GM18867 (cell line): ENCODE measurements at regions not wholly inside any gene's neighbourhood (a gene's known extent, or its start where the extent isn't known, plus 50 kb on each side); places are given as distances from the start of the nearest gene placed in this dataset.
"Not testable (repeated sequence)": the region's sequence is repeated elsewhere in the genome, so short reads cannot be mapped to it uniquely, and the experiment has no call there.

ENCODE experiments used
- ATAC-seq: cut with Tn5 transposase; IDR thresholded peaks from one replicate; pipeline ENCODE4 v1.9.1; 2021; ENCODE audit warnings: mild to moderate bottlenecking, moderate library complexity; ENCODE audit not compliant: unreplicated experiment

GRCh38 chr20:12112089-12112474, 194.4 kb downstream of the BTBD3 start:
- ATAC-seq: no peak

- ATAC-seq: no peak
These were observed 195.0 kb downstream of the BTBD3 start for GRCh38 chr20:12112665-12113064.

GRCh38 chr20:12113075-12113467, 195.4 kb downstream of the BTBD3 start:
- ATAC-seq: no peak

GRCh38 chr20:12113468-12114371, 196.0 kb downstream of the BTBD3 start:
- ATAC-seq: no peak

GRCh38 chr20:12129114-12129513, 211.4 kb downstream of the BTBD3 start:
- ATAC-seq: not testable (repeated sequence)

GRCh38 chr20:12129532-12129931, 211.8 kb downstream of the BTBD3 start:
- ATAC-seq: not testable (repeated sequence)

GRCh38 chr20:12130781-12131180, 213.1 kb downstream of the BTBD3 start:
- ATAC-seq: no peak

- ATAC-seq: no peak
These were observed 215.9 kb downstream of the BTBD3 start for GRCh38 chr20:12133553-12133952.

GRCh38 chr20:12145951-12146350, 228.3 kb downstream of the BTBD3 start:
- not testable (repeated sequence) for ATAC-seq

- ATAC-seq: no peak
These were observed 235.3 kb downstream of the BTBD3 start for GRCh38 chr20:12152996-12153395.

GRCh38 chr20:12153628-12154027, 235.9 kb downstream of the BTBD3 start:
- no peak for ATAC-seq

- no peak for ATAC-seq
These were observed 238.6 kb downstream of the BTBD3 start for GRCh38 chr20:12156252-12156651.

GRCh38 chr20:12159261-12159660, 241.6 kb downstream of the BTBD3 start:
- ATAC-seq: no peak

- ATAC-seq: no peak
These were observed 244.0 kb downstream of the BTBD3 start for GRCh38 chr20:12161734-12162133.

GRCh38 chr20:12166053-12166717, 248.5 kb downstream of the BTBD3 start:
- ATAC-seq: no peak

GRCh38 chr20:12170406-12170805, 252.7 kb downstream of the BTBD3 start:
- ATAC-seq: no peak

GRCh38 chr20:12171923-12172524, 254.3 kb downstream of the BTBD3 start:
- no peak for ATAC-seq

GRCh38 chr20:12173347-12174012, 255.8 kb downstream of the BTBD3 start:
- no peak for ATAC-seq

GRCh38 chr20:12175538-12175937, 257.8 kb downstream of the BTBD3 start:
- ATAC-seq: no peak

- ATAC-seq: no peak
These were observed 260.1 kb downstream of the BTBD3 start for GRCh38 chr20:12177657-12178293.

GRCh38 chr20:12179692-12180091, 262.0 kb downstream of the BTBD3 start:
- ATAC-seq: no peak
